Endothelial cell of umbilical vein (primary cell): ENCODE measurements at regions not wholly inside any gene's neighbourhood (a gene's known extent, or its start where the extent isn't known, plus 50 kb on each side); places are given as distances from the start of the nearest gene placed in this dataset.

Experiments used
- BruUV-seq: library from RNA; stranded (reverse); fragments of 400-500 nt; replicated peaks from 2 replicates; lab custom pipeline; 2021; lab: Mats Ljungman, UMichigan
- CTCF ChIA-PET: fragments of 300-600, 350-600 bp; sonication (Branson Sonifier 250); formaldehyde crosslinking; loops from one replicate; lab custom pipeline; 2021; ENCODE audit warnings: antibody characterized with exemption, inconsistent platforms; lab: Charles Lee
- POLR2A ChIA-PET: fragments of 300-600, 350-600 bp; sonication (Branson Sonifier 250); formaldehyde crosslinking; loops from one replicate; lab custom pipeline; 2021; ENCODE audit warnings: antibody characterized with exemption, inconsistent platforms; lab: Charles Lee
- DNase-seq: peaks from one replicate; pipeline ENCODE4 v3.0.0-alpha.2; 2011; ENCODE audit warnings: low read depth, low spot score
- FAIRE-seq: peaks from 2 replicates; lab custom pipeline; 2011; peaks lifted over from hg19 to GRCh38; lab: Jason Lieb, UNC
- H2AFZ ChIP-seq: 2 replicates; pipeline ENCODE4 v1.6.0; 2012; ENCODE audit warnings: low read depth, low read length, control low read depth, inconsistent platforms
- H3K27ac ChIP-seq: 2 replicates; pipeline ENCODE4 v1.5.1; 2011; ENCODE audit warnings: low read depth, mild to moderate bottlenecking, control low read depth, low read length, moderate library complexity; ENCODE audit not compliant: insufficient read depth
- H3K27me3 ChIP-seq, 2 experiments: 2 replicates each; pipeline versions ENCODE4 v1.6.0 to v1.6.1; 2011; ENCODE audit warnings: low read length in 2 of 2, mixed read lengths in 1 of 2; ENCODE audit not compliant: control insufficient read depth in 2 of 2, insufficient read depth in 2 of 2
- H3K36me3 ChIP-seq, 2 experiments: 2 replicates in 1 of 2; 3 replicates in 1 of 2; pipeline ENCODE4 v1.5.1; 2011; ENCODE audit warnings: low read length in 2 of 2, mild to moderate bottlenecking in 1 of 2, moderate library complexity in 1 of 2; ENCODE audit not compliant: control insufficient read depth in 2 of 2, insufficient read depth in 2 of 2; ENCODE audit errors: extremely low read depth in 1 of 2
- H3K4me1 ChIP-seq: 3 replicates; pipeline ENCODE4 v1.5.1; 2011; ENCODE audit warnings: mild to moderate bottlenecking, low read length; ENCODE audit not compliant: control insufficient read depth, insufficient read depth; ENCODE audit errors: extremely low read depth
- H3K4me2 ChIP-seq: 2 replicates; pipeline ENCODE4 v1.6.1; 2011; ENCODE audit warnings: low read length, control low read depth, mixed read lengths; ENCODE audit not compliant: insufficient read depth
- H3K4me3 ChIP-seq, 3 experiments: fragments of 200-600 bp in 1 of 3; sonication (generic), shearing (Covaris generic) in 1 of 3; replicated peaks in 1 of 3; 2 replicates each; pipeline ENCODE4 v1.5.1; 2011 to 2016; ENCODE audit warnings: control low read depth in 3 of 3, low read length in 3 of 3, mild to moderate bottlenecking in 2 of 3, inconsistent platforms in 1 of 3, low read depth in 1 of 3, moderate library complexity in 1 of 3; ENCODE audit not compliant: insufficient read depth in 1 of 3
- H3K79me2 ChIP-seq: 2 replicates; pipeline ENCODE4 v1.6.0; 2012; ENCODE audit warnings: low read length, inconsistent platforms; ENCODE audit not compliant: control insufficient read depth, insufficient read depth
- H3K9ac ChIP-seq: replicated peaks from 2 replicates; pipeline ENCODE3; 2011; ENCODE audit warnings: low read length, control low read depth; ENCODE audit not compliant: insufficient read depth; ENCODE audit errors: extremely low read depth
- H3K9me1 ChIP-seq: replicated peaks from 3 replicates; pipeline ENCODE4 v1.6.0; 2011; ENCODE audit warnings: mild to moderate bottlenecking, low read length; ENCODE audit not compliant: control insufficient read depth, insufficient read depth; ENCODE audit errors: extremely low read depth
- H3K9me3 ChIP-seq: replicated peaks from 2 replicates; pipeline ENCODE4 v1.5.1; 2012; ENCODE audit warnings: low read length, inconsistent platforms; ENCODE audit not compliant: control insufficient read depth, insufficient read depth
- H4K20me1 ChIP-seq: replicated peaks from 2 replicates; pipeline ENCODE3; 2011; ENCODE audit warnings: mild to moderate bottlenecking, low read length; ENCODE audit not compliant: control insufficient read depth, insufficient read depth; ENCODE audit errors: extremely low read depth
- EZH2 ChIP-seq: IDR thresholded peaks from 2 replicates; pipeline ENCODE4 v1.6.1; 2012; ENCODE audit warnings: borderline replicate concordance, low read depth, mild to moderate bottlenecking, moderate library complexity, low read length, inconsistent platforms; ENCODE audit not compliant: severe bottlenecking
- FOS ChIP-seq: IDR thresholded peaks from 2 replicates; pipeline ENCODE4 v1.6.1; 2011; ENCODE audit warnings: mild to moderate bottlenecking, low read length, moderate library complexity, borderline replicate concordance; ENCODE audit not compliant: insufficient read depth
- GATA2 ChIP-seq: IDR thresholded peaks from 2 replicates; pipeline ENCODE4 v1.7.0; 2011; ENCODE audit warnings: low read depth, mild to moderate bottlenecking, moderate library complexity, mixed read lengths, low read length; ENCODE audit not compliant: insufficient read length, insufficient read depth
- JUN ChIP-seq: IDR thresholded peaks from 2 replicates; pipeline ENCODE4 v1.6.1; 2011; ENCODE audit warnings: borderline replicate concordance, low read depth; ENCODE audit not compliant: insufficient read length, insufficient read depth
- MYC ChIP-seq: IDR thresholded peaks from one replicate; pipeline ENCODE4 v1.6.1; 2011; ENCODE audit warnings: mild to moderate bottlenecking, low read depth, low read length
- POLR2A ChIP-seq: IDR thresholded peaks from 2 replicates; pipeline ENCODE4 v1.6.1; 2012; ENCODE audit warnings: low read depth, mild to moderate bottlenecking, control low read depth, low read length
- POLR2AphosphoS5 ChIP-seq: IDR thresholded peaks from 2 replicates; pipeline ENCODE4 v1.6.1; 2012; ENCODE audit warnings: low read depth, mild to moderate bottlenecking, control low read depth, low read length, moderate library complexity; ENCODE audit not compliant: insufficient read depth
- dilution Hi-C: fragments of 300-500 bp; cut with MboI; formaldehyde crosslinking; loops from one replicate; pipeline ENCODE4 v1.15.0; 2019; ENCODE audit warnings: low sequenced_read_pairs; ENCODE audit not compliant: extremely low pct_ligation_motif_present
- intact Hi-C: fragments of 100-400 bp; cut with micrococcal nuclease; formaldehyde crosslinking; loops from one replicate; pipeline ENCODE4 v1.10.0; 2022
- TF ChIP-seq, protein P1 (sequence below): IDR thresholded peaks from 2 replicates; pipeline ENCODE4 v1.6.1; 2011; ENCODE audit not compliant: insufficient read depth, insufficient read length
- TF ChIP-seq, protein P2 (sequence below), 2 donors: IDR thresholded peaks; 1 replicate in 1 of 2; 2 replicates in 1 of 2; pipeline ENCODE4 v1.5.1; 2011; ENCODE audit warnings: low read length in 2 of 2, mild to moderate bottlenecking in 2 of 2, moderate library complexity in 2 of 2, control low read depth in 1 of 2, inconsistent platforms in 1 of 2, low read depth in 1 of 2; ENCODE audit not compliant: insufficient read depth in 1 of 2; ENCODE audit errors: extremely low read depth in 1 of 2

DNA sequence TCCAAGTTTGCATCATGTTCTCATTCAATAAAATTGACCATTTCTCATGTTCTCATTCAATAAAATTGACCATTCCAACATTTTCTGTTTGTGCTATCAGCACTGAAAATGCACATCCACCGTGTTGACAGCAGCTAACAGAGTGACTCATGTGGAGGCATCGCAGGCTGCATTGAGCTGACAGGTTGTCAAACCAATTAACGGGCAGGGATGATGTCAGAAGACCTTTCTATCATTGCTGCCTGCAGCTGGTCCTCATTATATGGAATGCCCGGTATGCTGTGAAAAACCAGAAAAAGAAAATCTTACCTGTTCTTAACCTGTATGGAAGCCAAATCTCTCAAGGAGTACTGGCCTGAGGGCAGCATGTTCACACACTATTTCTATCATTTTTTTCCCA is 202.0 kb downstream of the SMIM20 start:
- Histone ChIP-seq H3K36me3 (no peaks in the 10 kb centered on the region), H3K4me3 (no peak overlapping the region), H2AFZ (no peak overlapping the region), H3K9me1 (no peaks in the 10 kb centered on the region), H3K4me1 (no peaks in the 10 kb centered on the region), H3K9ac (no peak overlapping the region), H3K79me2 (no peaks in the 10 kb centered on the region), H3K27me3 (no peaks in the 10 kb centered on the region), H3K4me2 (no peak overlapping the region), H3K9me3 (no peaks in the 10 kb centered on the region), H4K20me1 (no peaks in the 10 kb centered on the region), H3K27ac (no peak overlapping the region)
- intact Hi-C loops (no loop called here), dilution Hi-C loops (no loop called here)
- FAIRE-seq (no peak), DNase-seq (no peak)
- TF ChIP-seq FOS (no peak), POLR2AphosphoS5 (no peak), EZH2 (no peak), GATA2 (no peak), JUN (no peak), MYC (no peak), POLR2A (no peak)
- TF ChIP-seq, protein P1, sequence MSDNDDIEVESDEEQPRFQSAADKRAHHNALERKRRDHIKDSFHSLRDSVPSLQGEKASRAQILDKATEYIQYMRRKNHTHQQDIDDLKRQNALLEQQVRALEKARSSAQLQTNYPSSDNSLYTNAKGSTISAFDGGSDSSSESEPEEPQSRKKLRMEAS, result no peak
- TF ChIP-seq, protein P2, sequence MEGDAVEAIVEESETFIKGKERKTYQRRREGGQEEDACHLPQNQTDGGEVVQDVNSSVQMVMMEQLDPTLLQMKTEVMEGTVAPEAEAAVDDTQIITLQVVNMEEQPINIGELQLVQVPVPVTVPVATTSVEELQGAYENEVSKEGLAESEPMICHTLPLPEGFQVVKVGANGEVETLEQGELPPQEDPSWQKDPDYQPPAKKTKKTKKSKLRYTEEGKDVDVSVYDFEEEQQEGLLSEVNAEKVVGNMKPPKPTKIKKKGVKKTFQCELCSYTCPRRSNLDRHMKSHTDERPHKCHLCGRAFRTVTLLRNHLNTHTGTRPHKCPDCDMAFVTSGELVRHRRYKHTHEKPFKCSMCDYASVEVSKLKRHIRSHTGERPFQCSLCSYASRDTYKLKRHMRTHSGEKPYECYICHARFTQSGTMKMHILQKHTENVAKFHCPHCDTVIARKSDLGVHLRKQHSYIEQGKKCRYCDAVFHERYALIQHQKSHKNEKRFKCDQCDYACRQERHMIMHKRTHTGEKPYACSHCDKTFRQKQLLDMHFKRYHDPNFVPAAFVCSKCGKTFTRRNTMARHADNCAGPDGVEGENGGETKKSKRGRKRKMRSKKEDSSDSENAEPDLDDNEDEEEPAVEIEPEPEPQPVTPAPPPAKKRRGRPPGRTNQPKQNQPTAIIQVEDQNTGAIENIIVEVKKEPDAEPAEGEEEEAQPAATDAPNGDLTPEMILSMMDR (IDR thresholded peaks at IDR 0.05; ENCODE audit: extremely low read depth in 1 of 2, insufficient read depth in 1 of 2, low read depth in 1 of 2, low read length in 2 of 2), result no peak
- ChIA-PET POLR2A (no interaction called here), CTCF (no interaction called here)
- no TSS peak for BruUV-seq
